Peyer's patch (tissue), 4 donors: ENCODE measurements at regions not wholly inside any gene's neighbourhood (a gene's known extent, or its start where the extent isn't known, plus 50 kb on each side); places are given as distances from the start of the nearest gene placed in this dataset.

Experiments used
- POLR2A ChIP-seq, 2 donors: fragments of 450-650 bp; IDR thresholded peaks; one replicate each; pipeline ENCODE4 v1.5.1; 2017; ENCODE audit warnings: antibody characterized with exemption in 2 of 2, mild to moderate bottlenecking in 2 of 2, moderate library complexity in 2 of 2
- TF ChIP-seq, protein P1 (sequence below), 6 experiments: fragments of 450-650 bp in 4 of 6; fragments of 200-600 bp in 2 of 6; sonication (generic) in 1 of 6; IDR thresholded peaks; one replicate each; pipeline ENCODE4 v1.5.1; 2017 to 2019; ENCODE audit warnings: antibody characterized with exemption in 6 of 6, mild to moderate bottlenecking in 3 of 6, moderate library complexity in 1 of 6

GRCh38 chr2:199586646-199587045 is 128.9 kb upstream of the SATB2 start:
- TF ChIP-seq, protein P1, sequence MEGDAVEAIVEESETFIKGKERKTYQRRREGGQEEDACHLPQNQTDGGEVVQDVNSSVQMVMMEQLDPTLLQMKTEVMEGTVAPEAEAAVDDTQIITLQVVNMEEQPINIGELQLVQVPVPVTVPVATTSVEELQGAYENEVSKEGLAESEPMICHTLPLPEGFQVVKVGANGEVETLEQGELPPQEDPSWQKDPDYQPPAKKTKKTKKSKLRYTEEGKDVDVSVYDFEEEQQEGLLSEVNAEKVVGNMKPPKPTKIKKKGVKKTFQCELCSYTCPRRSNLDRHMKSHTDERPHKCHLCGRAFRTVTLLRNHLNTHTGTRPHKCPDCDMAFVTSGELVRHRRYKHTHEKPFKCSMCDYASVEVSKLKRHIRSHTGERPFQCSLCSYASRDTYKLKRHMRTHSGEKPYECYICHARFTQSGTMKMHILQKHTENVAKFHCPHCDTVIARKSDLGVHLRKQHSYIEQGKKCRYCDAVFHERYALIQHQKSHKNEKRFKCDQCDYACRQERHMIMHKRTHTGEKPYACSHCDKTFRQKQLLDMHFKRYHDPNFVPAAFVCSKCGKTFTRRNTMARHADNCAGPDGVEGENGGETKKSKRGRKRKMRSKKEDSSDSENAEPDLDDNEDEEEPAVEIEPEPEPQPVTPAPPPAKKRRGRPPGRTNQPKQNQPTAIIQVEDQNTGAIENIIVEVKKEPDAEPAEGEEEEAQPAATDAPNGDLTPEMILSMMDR (IDR thresholded peaks at IDR 0.05): no peak
- TF ChIP-seq POLR2A (IDR thresholded peaks at IDR 0.05): no peak
